Stomach (tissue), 8 donors: ENCODE measurements at regions not wholly inside any gene's neighbourhood (a gene's known extent, or its start where the extent isn't known, plus 50 kb on each side); places are given as distances from the start of the nearest gene placed in this dataset.

ENCODE experiments used
- DNase-seq, 2 donors: peaks; one replicate each; pipeline versions ENCODE4 v3.0.0 to v3.0.0-alpha.2; 2013 to 2019
- H3K27ac ChIP-seq, 5 donors: fragments of 200-600 bp in 4 of 5; sonication (generic) in 4 of 5; one replicate each; pipeline ENCODE4 v1.5.1; 2013 to 2019; ENCODE audit warnings: mild to moderate bottlenecking in 1 of 5, moderate library complexity in 1 of 5
- H3K27me3 ChIP-seq, 3 donors: fragments of 200-600 bp; sonication (generic); one replicate each; pipeline ENCODE4 v1.5.1; 2017 to 2019; ENCODE audit warnings: mixed run types in 1 of 3
- H3K36me3 ChIP-seq, 4 donors: fragments of 200-600 bp; sonication (generic); 1 replicate in 3 of 4; 2 replicates in 1 of 4; pipeline ENCODE4 v1.5.1; 2016 to 2019
- H3K4me1 ChIP-seq, 4 donors: fragments of 200-600 bp; sonication (generic); one replicate each; pipeline ENCODE4 v1.5.1; 2016 to 2019
- H3K4me3 ChIP-seq, 4 donors: fragments of 200-600 bp; sonication (generic) in 3 of 4; one replicate each; pipeline ENCODE4 v1.5.1; 2016 to 2019; ENCODE audit warnings: mild to moderate bottlenecking in 1 of 4
- H3K9me3 ChIP-seq, 4 donors: fragments of 200-600 bp; sonication (generic); one replicate each; pipeline ENCODE4 v1.5.1; 2016 to 2019
- EP300 ChIP-seq: sonication (generic); formaldehyde crosslinking; IDR thresholded peaks from one replicate; pipeline ENCODE4 v1.6.1; 2017; ENCODE audit warnings: antibody characterized with exemption
- POLR2A ChIP-seq, 4 donors: fragments of 450-650 bp; IDR thresholded peaks; one replicate each; pipeline ENCODE4 v1.6.1; 2016; ENCODE audit warnings: antibody characterized with exemption in 4 of 4, control low read depth in 2 of 4, mild to moderate bottlenecking in 1 of 4, moderate library complexity in 1 of 4
- POLR2AphosphoS5 ChIP-seq, 3 donors: sonication (generic); formaldehyde crosslinking; IDR thresholded peaks; one replicate each; pipeline ENCODE4 v1.6.1; 2016; ENCODE audit warnings: antibody characterized with exemption in 3 of 3
- WGBS, 5 donors: extraction: QIAGEN DNeasy Blood & Tissue Kit in 3 of 5; methylation state at CpG; one replicate each; pipeline versions ENCODE4 v1.1.5 to v1.1.7; 2013 to 2018; 5-methylcytosine and 5-hydroxymethylcytosine counted together
- intact Hi-C: fragments of 100-400 bp; cut with DNase I; formaldehyde crosslinking; loops from one replicate; pipeline ENCODE4 v1.15.1; 2023; ENCODE audit warnings: low total_unique reads
- TF ChIP-seq, protein P1 (sequence below), 7 experiments: fragments of 450-650 bp in 4 of 7; fragments of 200-600 bp in 3 of 7; sonication (generic) in 3 of 7; IDR thresholded peaks; one replicate each; pipeline ENCODE4 v1.5.1; 2016 to 2019; ENCODE audit warnings: antibody characterized with exemption in 7 of 7, control low read depth in 2 of 7, mild to moderate bottlenecking in 1 of 7
- donor health status: healthy with polysubstance abuse.
- donor health status: Bipolar disorder and iron deficiency.
- donor health status: healthy.

DNA sequence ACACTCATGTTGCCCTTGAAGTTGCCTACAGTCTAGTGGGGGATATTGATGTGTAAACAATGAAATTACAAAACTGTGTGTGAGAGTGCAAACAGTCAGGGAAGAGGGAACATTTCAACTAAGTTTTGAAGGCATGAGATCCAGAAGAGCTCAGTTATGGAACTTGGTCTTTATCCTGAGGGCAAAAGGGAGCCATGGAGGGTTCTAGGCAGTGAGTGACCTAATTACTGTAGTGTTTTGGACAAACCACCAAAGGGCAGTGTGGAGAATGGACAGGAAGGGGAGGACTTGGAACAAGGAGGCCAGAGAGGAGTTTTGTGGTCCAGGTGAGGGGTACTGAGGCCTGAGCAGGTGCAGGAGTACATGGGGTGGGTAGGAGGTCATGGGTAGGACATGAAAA, 143.7 kb upstream of the SMIM23 start:
- Histone ChIP-seq H3K27ac (no peak overlapping the region), H3K36me3 (no peaks in the 10 kb centered on the region), H3K4me1 (peaks cover 0 to 9% (median 0%) of the 10 kb centered on the region in 4 donors), H3K9me3 (no peaks in the 10 kb centered on the region), H3K27me3 (peaks cover 0 to 26% (median 3%) of the 10 kb centered on the region in 3 donors), H3K4me3 (no peak overlapping the region)
- TF ChIP-seq POLR2AphosphoS5 (IDR thresholded peaks at IDR 0.05) (no peak), EP300 (no peak), POLR2A (IDR thresholded peaks at IDR 0.05) (no peak)
- TF ChIP-seq, protein P1, sequence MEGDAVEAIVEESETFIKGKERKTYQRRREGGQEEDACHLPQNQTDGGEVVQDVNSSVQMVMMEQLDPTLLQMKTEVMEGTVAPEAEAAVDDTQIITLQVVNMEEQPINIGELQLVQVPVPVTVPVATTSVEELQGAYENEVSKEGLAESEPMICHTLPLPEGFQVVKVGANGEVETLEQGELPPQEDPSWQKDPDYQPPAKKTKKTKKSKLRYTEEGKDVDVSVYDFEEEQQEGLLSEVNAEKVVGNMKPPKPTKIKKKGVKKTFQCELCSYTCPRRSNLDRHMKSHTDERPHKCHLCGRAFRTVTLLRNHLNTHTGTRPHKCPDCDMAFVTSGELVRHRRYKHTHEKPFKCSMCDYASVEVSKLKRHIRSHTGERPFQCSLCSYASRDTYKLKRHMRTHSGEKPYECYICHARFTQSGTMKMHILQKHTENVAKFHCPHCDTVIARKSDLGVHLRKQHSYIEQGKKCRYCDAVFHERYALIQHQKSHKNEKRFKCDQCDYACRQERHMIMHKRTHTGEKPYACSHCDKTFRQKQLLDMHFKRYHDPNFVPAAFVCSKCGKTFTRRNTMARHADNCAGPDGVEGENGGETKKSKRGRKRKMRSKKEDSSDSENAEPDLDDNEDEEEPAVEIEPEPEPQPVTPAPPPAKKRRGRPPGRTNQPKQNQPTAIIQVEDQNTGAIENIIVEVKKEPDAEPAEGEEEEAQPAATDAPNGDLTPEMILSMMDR (IDR thresholded peaks at IDR 0.05), result no peak
- intact Hi-C loops, result no loop called here
- DNase-seq, result no peak

DNA sequence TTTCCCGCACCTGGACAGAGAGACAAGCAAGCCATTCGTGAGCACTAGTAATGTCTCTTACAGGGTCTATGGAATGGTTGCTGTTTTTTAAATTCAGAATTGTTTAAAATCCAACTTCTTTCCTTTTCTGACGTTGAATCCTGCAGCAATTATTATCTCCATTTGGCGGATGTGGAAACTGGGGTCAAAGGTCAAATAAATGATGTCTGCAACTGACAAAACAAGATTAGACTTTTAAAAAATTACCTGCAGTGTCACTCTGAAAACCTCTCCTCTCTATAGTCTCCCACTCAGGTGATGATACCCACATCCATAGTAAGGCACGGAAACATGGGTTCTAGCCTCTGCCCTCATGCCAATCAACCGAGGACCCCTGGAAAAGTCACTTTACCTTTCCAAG, 142.7 kb upstream of the SMIM23 start:
- TF ChIP-seq, protein P1 (IDR thresholded peaks at IDR 0.05), result no peak
- no peak for TF ChIP-seq POLR2AphosphoS5 (IDR thresholded peaks at IDR 0.05)
- no peak for TF ChIP-seq EP300
- no peak for TF ChIP-seq POLR2A (IDR thresholded peaks at IDR 0.05)
- no peak for DNase-seq
- Histone ChIP-seq H3K36me3 (no peaks in the 10 kb centered on the region), H3K4me3 (no peak overlapping the region), H3K27me3 (peaks cover 0 to 34% (median 3%) of the 10 kb centered on the region in 3 donors), H3K4me1 (peaks cover 0 to 9% (median 0%) of the 10 kb centered on the region in 4 donors), H3K9me3 (no peaks in the 10 kb centered on the region), H3K27ac (no peak overlapping the region)
- WGBS, 5 donors, result 85 to 91% (median 88%) methylated on average over 6 of the region's 6 CpGs
- intact Hi-C loops, result no loop called here

DNA sequence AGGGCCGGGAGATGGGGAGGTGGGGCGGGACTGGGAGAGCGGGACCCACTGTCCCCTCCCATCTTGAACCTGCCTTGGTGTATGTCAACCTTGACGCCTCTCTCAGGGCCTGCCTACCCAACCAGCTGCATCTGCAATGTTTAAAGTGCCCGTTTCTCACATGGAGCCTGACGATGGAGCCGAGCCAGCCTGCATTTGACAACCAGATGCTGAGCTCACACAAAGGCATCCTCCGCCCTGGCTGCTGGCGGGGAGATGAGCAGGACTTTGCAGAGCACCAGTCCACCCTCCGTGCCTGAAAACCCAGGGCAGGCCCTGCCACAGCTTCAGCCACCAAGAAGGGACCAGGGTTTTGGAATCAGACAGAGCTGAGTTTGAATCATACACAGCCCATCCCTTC, 141.1 kb upstream of the SMIM23 start:
- no peaks in the 10 kb centered on the region for H3K36me3 ChIP-seq
- 65 to 77% (median 68%) methylated on average over 8 to 10 of the region's 10 CpGs for WGBS, 5 donors
- no peak overlapping the region for H3K27ac ChIP-seq
- no peak overlapping the region for H3K4me3 ChIP-seq
- peak in 1 of 2 donors; percentile 73 for DNase-seq
- peaks cover 0 to 34% (median 0%) of the 10 kb centered on the region in 3 donors for H3K27me3 ChIP-seq
- H3K9me3 ChIP-seq, result no peaks in the 10 kb centered on the region
- TF ChIP-seq, protein P1 (IDR thresholded peaks at IDR 0.05), result no peak
- TF ChIP-seq POLR2AphosphoS5 (IDR thresholded peaks at IDR 0.05) (no peak), POLR2A (IDR thresholded peaks at IDR 0.05) (no peak), EP300 (no peak)
- H3K4me1 ChIP-seq, result peaks cover 0 to 9% (median 0%) of the 10 kb centered on the region in 4 donors
- intact Hi-C loops, result no loop called here

DNA sequence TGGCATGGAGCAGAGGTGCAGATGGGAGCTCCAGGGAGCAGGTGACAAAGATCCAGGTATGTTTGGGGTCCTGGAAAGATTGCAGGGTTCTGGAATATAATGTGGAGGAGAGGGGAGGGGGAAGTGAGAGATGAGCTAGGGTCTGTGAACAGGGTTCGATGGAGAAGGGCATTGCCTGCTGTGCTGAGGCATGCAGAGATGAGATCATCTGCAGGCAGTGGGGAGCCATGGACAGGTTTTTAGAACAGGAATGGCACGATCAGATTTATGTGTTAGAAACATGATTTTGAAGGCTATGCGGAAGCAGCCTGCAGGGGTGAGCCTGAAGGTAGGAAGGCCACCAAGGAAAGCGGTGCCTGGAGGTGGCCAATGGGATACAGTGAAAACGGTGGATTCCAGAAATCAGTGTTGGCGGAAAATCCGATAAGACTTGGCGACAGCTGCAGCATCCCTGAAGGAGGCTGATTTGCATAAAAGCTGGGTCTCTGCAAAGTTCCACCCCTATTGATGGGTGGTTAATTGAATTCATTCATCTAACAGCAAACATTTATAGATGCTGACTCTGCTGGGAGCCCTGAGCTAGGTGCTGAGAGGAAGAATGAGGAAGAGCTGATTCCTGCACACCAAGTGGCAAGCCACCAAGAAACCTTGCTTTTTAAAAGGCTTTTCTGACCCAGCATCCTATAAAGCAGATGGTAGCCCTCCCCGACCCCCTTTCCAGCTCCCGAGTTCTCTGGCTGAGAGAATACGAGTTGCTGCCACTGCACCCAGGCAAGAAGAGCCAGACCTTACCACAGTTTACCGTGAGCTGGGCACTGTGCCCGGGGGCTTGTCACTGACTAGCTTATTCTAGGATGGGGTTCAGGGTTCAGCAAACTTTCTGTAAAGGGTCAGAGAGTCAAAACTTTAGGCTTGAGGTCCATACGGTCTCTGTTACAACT, 139.2 kb upstream of the SMIM23 start:
- no peaks in the 10 kb centered on the region for H3K9me3 ChIP-seq
- no peaks in the 10 kb centered on the region for H3K36me3 ChIP-seq
- H3K4me3 ChIP-seq, result no peak overlapping the region
- no peak for DNase-seq
- H3K27me3 ChIP-seq, result peaks cover 0 to 34% (median 0%) of the 10 kb centered on the region in 3 donors
- WGBS, 5 donors, result 78 to 87% (median 82%) methylated on average over 14 of the region's 14 CpGs
- H3K27ac ChIP-seq, result no peak overlapping the region
- H3K4me1 ChIP-seq, result no peaks in the 10 kb centered on the region
- TF ChIP-seq, protein P1 (IDR thresholded peaks at IDR 0.05), result no peak
- no peak for TF ChIP-seq POLR2A (IDR thresholded peaks at IDR 0.05)
- no peak for TF ChIP-seq POLR2AphosphoS5 (IDR thresholded peaks at IDR 0.05)
- TF ChIP-seq EP300, result no peak
- intact Hi-C loops, result no loop called here
